Activated CD8-positive, alpha-beta memory T cell treated with anti-CD3 and anti-CD28 coated beads, Interleukin-2, amount 10 ng/mL, durations not matched to agents 7 days and 5 days (primary cell): ENCODE measurements at regions not wholly inside any gene's neighbourhood (a gene's known extent, or its start where the extent isn't known, plus 50 kb on each side); places are given as distances from the start of the nearest gene placed in this dataset.

Source experiments
- ATAC-seq: fragments of 150-1000 bp; cut with Tn5 transposase; one replicate; pipeline ENCODE4 v1.10.0; 2021; ENCODE audit warnings: moderate library complexity
- CTCF ChIA-PET: fragments of 350-600 bp; sonication (Branson Sonifier 250); formaldehyde crosslinking; loops from one replicate; lab custom pipeline; 2021; ENCODE audit warnings: antibody characterized with exemption; lab: Charles Lee
- DNase-seq: peaks from one replicate; pipeline ENCODE4 v3.0.0-alpha.2; 2020
- H3K27ac Mint-ChIP-seq: one replicate; pipeline ENCODE4 v1.8.0; 2021; ENCODE audit warnings: mild to moderate bottlenecking, mixed read lengths
- H3K27me3 Mint-ChIP-seq: one replicate; pipeline ENCODE4 v1.8.0; 2021; ENCODE audit warnings: mixed read lengths
- H3K36me3 Mint-ChIP-seq: one replicate; pipeline ENCODE4 v1.8.0; 2021; ENCODE audit warnings: mild to moderate bottlenecking, mixed read lengths
- H3K4me1 Mint-ChIP-seq: one replicate; pipeline ENCODE4 v1.8.0; 2021; ENCODE audit warnings: mixed read lengths
- H3K4me3 Mint-ChIP-seq: one replicate; pipeline ENCODE4 v1.8.0; 2021; ENCODE audit warnings: mild to moderate bottlenecking, moderate library complexity, mixed read lengths
- H3K9me3 Mint-ChIP-seq: one replicate; pipeline ENCODE4 v1.8.0; 2022; ENCODE audit warnings: low read depth, mixed read lengths

DNA sequence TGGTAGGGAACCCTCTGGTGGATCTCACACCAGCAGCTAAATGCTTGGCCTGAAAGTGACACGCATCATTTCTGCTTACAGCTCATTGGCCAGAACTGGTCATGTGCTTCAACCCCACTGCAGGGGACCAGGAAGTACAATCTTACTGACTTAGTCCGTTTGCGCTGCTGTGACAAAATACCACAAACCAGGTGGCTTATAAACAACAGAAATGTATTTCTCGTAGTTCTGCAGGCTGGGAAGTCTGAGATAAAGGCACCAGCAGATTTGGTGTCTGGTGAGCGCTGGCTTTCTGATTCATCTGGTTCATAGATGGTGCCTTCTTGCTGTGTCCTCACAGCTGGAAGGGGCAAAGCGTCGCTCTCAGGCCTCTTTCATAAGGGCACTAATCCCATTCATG, 77.4 kb upstream of the SELENOK start:
- Mint-ChIP-seq H3K4me3 (no peak overlapping the region), H3K36me3 (no peaks in the 10 kb centered on the region), H3K4me1 (no peaks in the 10 kb centered on the region), H3K27ac (no peak overlapping the region), H3K9me3 (peaks cover 8% of the 10 kb centered on the region), H3K27me3 (no peaks in the 10 kb centered on the region)
- CTCF ChIA-PET, result no interaction called here
- no peak for DNase-seq
- ATAC-seq, result no peak

DNA sequence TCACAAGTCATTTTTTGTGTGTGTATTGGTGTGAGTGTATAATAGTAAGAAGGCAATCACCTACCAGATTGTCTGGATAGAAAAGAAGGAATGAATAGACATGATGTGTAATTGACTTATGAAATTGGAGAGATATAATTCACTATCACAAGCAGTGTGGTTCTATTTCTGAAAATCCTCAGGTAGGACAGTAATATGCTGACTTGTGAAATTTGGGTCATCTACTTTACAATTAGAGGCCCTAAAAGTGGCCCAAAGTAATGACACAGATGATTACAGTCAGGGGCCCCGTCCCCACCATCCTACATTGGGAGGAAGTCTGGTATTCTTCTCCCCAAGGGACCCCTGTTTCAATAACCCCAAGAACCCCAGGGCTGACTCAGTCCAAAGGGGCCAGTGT, 73.6 kb upstream of the SELENOK start:
- Mint-ChIP-seq H3K27me3 (no peaks in the 10 kb centered on the region), H3K4me3 (no peak overlapping the region), H3K4me1 (no peaks in the 10 kb centered on the region), H3K9me3 (no peaks in the 10 kb centered on the region), H3K36me3 (no peaks in the 10 kb centered on the region), H3K27ac (no peak overlapping the region)
- DNase-seq (no peak), ATAC-seq (no peak)
- CTCF ChIA-PET, result no interaction called here

DNA sequence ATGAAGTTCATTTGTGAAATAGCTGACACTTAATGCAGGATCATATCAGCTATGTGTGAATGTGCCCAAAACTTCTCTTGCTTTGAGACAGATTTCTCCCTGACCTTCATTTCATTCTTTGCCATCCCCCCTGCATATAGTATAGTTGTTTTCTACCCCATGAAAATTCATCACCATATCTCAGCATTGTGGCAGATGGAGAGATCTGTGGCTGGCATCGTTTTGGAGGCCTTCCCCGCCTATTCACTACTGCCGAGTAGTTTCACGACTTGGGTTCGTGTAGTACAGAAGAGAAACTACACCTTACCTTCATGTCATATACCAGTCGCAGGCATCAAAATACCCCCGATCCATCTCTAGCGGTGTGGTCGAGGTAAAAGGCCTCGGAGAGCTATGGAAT, 66.2 kb upstream of the SELENOK start:
- no peaks in the 10 kb centered on the region for H3K36me3 Mint-ChIP-seq
- ATAC-seq, result no peak
- CTCF ChIA-PET, result no interaction called here
- no peaks in the 10 kb centered on the region for H3K4me1 Mint-ChIP-seq
- DNase-seq, result no peak
- H3K4me3 Mint-ChIP-seq, result no peak overlapping the region
- no peaks in the 10 kb centered on the region for H3K9me3 Mint-ChIP-seq
- no peak overlapping the region for H3K27ac Mint-ChIP-seq
- H3K27me3 Mint-ChIP-seq, result peaks cover 6% of the 10 kb centered on the region

DNA sequence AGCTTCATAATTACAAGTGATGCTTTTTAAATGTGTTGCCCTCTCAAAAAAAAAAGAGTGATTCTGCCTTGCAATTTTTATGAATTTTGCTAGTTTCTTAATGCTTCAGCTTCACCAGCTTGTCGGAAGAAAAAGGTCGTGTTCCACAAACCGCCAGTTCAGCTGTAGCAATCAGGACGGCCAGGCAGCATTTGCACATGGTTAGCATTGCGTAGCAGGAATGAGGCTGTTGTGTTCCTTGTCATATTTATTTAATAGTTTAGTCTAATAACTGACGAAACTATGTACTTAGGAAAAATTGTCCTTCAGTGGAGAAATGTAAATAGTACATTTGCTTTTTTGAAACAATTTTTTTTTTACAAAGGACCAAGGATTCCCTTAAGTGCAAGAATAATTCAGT, 64.9 kb upstream of the SELENOK start:
- H3K27me3 Mint-ChIP-seq, result peaks cover 6% of the 10 kb centered on the region
- no peak overlapping the region for H3K4me3 Mint-ChIP-seq
- no peak for DNase-seq
- no peaks in the 10 kb centered on the region for H3K36me3 Mint-ChIP-seq
- H3K9me3 Mint-ChIP-seq, result no peaks in the 10 kb centered on the region
- CTCF ChIA-PET, result interaction anchor here (1.8 kb wide), 1 partner anchor 18 kb away, joined by 6 read pairs; no protein-coding TSS in a partner anchor
- no peak overlapping the region for H3K27ac Mint-ChIP-seq
- H3K4me1 Mint-ChIP-seq, result no peaks in the 10 kb centered on the region
- no peak for ATAC-seq

DNA sequence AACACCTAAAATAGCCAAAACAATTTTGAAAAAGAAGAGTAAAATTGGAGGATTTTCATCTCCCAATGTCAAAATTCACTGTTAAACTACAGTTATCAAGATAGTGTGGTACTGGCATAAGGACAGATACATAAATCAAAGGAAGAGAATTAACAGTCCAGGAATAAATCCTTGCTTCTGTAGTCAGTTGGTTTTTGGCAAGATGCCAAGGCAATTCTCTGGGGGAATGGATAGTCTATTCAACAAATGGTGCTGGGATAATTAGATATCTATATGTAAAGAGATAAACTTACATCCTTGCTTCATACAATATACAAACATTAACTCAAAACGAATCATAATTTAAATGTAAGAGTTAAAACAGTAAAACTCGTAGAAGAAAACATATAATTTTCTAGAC, 57.9 kb upstream of the SELENOK start:
- Mint-ChIP-seq H3K27ac (no peak overlapping the region), H3K9me3 (peaks cover 14% of the 10 kb centered on the region), H3K4me1 (no peaks in the 10 kb centered on the region), H3K27me3 (peaks cover 7% of the 10 kb centered on the region), H3K36me3 (no peaks in the 10 kb centered on the region), H3K4me3 (no peak overlapping the region)
- DNase-seq (no peak), ATAC-seq (no peak)
- CTCF ChIA-PET, result no interaction called here

DNA sequence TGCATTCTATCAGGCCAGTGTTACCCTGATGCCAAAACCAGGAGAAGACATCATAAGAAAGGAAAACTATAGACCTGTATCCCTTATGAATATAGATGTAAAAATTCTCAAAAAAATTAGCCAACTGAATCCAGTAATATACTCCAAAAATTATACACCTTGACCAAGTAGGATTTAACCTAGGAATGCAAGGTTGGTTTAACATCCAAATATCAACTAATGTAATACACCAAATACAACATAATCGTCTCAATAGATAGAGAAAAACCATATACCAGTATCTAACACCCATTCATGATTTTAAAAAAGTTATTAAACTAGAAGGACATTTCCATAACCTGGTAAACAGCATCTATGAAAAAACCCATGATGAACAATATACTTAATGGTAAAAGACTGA, 56.5 kb upstream of the SELENOK start:
- Mint-ChIP-seq H3K9me3 (peaks cover 14% of the 10 kb centered on the region), H3K27ac (no peak overlapping the region), H3K36me3 (no peaks in the 10 kb centered on the region), H3K4me1 (no peaks in the 10 kb centered on the region), H3K4me3 (no peak overlapping the region), H3K27me3 (peaks cover 5% of the 10 kb centered on the region)
- CTCF ChIA-PET, result interaction anchor here (1.6 kb wide), 1 partner anchor 91 kb away, joined by 3 read pairs; no protein-coding TSS in a partner anchor
- DNase-seq (no peak), ATAC-seq (no peak)

DNA sequence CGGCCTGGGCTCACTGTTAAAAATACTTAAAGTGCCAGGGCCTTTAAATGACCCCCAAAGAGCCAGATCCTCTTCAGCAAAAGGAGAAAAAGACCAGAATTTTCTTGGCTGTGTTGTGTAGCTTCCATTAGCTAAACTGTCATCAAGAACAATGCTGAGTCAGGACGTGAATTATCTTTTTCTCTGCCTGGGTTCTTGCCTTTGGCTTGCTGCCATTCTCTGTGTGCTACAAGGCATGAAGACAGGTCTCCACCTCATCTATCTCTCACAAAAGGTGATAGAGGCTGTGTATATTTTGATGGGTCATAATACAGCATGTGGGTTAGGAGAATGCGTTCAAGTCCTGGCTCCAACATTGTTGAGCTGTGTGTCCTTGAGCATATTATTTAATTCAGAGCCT, 52.4 kb upstream of the SELENOK start:
- ATAC-seq (no peak), DNase-seq (no peak)
- H3K4me1 Mint-ChIP-seq, result no peaks in the 10 kb centered on the region
- H3K9me3 Mint-ChIP-seq, result peaks cover 14% of the 10 kb centered on the region
- peaks cover 16% of the 10 kb centered on the region for H3K27me3 Mint-ChIP-seq
- H3K27ac Mint-ChIP-seq, result no peak overlapping the region
- CTCF ChIA-PET, result no interaction called here
- H3K36me3 Mint-ChIP-seq, result no peaks in the 10 kb centered on the region
- H3K4me3 Mint-ChIP-seq, result no peak overlapping the region

DNA sequence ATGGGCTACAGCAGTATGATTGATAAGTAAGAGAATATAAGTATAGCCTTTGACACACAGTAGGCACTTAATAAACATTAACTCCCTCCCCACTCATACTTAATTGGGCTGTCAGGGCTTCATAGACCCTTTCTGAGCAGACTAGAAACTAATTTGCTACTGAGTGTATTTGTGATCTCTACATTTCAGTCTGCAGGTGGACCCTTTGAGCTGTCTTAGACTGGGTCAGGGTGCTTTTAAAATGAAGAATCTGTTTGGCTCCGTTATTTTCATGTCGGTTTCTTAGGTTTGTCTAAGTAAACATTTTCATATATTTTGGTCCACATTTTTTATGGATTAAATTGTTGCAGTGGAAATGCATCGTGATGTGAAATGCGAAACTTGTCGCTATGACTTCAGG, 50.3 kb upstream of the SELENOK start:
- H3K27me3 Mint-ChIP-seq, result peaks cover 20% of the 10 kb centered on the region
- H3K4me3 Mint-ChIP-seq, result no peak overlapping the region
- H3K27ac Mint-ChIP-seq, result no peak overlapping the region
- H3K4me1 Mint-ChIP-seq, result no peaks in the 10 kb centered on the region
- peaks cover 11% of the 10 kb centered on the region for H3K9me3 Mint-ChIP-seq
- CTCF ChIA-PET, result no interaction called here
- H3K36me3 Mint-ChIP-seq, result no peaks in the 10 kb centered on the region
- ATAC-seq (no peak), DNase-seq (no peak)
